HL-60 (cell line): ENCODE measurements at regions not wholly inside any gene's neighbourhood (a gene's known extent, or its start where the extent isn't known, plus 50 kb on each side); places are given as distances from the start of the nearest gene placed in this dataset.

Source experiments
- DNase-seq, 2 experiments: peaks; one replicate each; pipeline ENCODE4 v3.0.0-alpha.2; 2010 to 2020; ENCODE audit warnings: low read depth in 1 of 2, low spot score in 1 of 2
- H3K27ac ChIP-seq: fragments of 250-450 bp; sonication (Bioruptor Pico); replicated peaks from 2 replicates; pipeline ENCODE4 v1.5.1; 2020; ENCODE audit warnings: mild to moderate bottlenecking, moderate library complexity
- H3K27me3 ChIP-seq: fragments of 250-450 bp; sonication (Bioruptor Pico); 2 replicates; pipeline ENCODE4 v1.5.1; 2021; ENCODE audit warnings: mild to moderate bottlenecking, moderate library complexity; ENCODE audit not compliant: insufficient read depth, poor library complexity, severe bottlenecking
- H3K4me3 ChIP-seq: replicated peaks from 2 replicates; pipeline ENCODE4 v1.5.1; 2011; ENCODE audit warnings: mild to moderate bottlenecking, control low read depth, low read length; ENCODE audit not compliant: insufficient read depth
- GABPA ChIP-seq: IDR thresholded peaks from 2 replicates; pipeline ENCODE4 v1.6.1; 2012; ENCODE audit warnings: low read depth
- POLR2AphosphoS5 ChIP-seq: IDR thresholded peaks from 2 replicates; pipeline ENCODE4 v1.6.1; 2012; ENCODE audit warnings: low read depth
- SPI1 ChIP-seq: IDR thresholded peaks from 2 replicates; pipeline ENCODE4 v1.6.1; 2012; ENCODE audit warnings: low read depth, mild to moderate bottlenecking, borderline replicate concordance
- TF ChIP-seq, protein P1 (sequence below): IDR thresholded peaks from one replicate; pipeline ENCODE4 v1.5.1; 2011; ENCODE audit warnings: low read length, control low read depth, inconsistent platforms; ENCODE audit not compliant: insufficient read depth
- TF ChIP-seq, protein P2 (sequence below): IDR thresholded peaks from 2 replicates; pipeline ENCODE4 v1.6.1; 2012; ENCODE audit warnings: low read depth; ENCODE audit not compliant: insufficient replicate concordance

DNA sequence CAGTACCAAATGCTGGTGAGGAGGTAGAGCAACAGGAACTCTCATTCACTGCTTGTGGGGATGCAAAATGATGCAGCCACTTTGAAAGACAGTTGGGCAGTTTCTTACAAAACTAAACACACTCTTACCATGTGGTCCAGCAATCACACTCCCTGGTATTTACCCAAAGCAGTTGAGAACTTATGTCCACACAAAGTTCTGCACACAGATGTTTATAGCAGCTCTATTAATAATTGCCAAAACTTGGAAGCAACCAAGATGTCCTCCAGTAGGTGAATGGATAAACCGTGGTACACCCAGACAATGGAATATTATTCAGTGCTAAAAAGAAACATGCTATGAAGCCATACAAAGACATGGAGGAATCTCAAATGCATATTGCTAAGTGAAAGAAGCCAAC is 139.1 kb upstream of the SLC6A11 start:
- no peak for TF ChIP-seq GABPA
- TF ChIP-seq SPI1: no peak
- TF ChIP-seq, protein P1, sequence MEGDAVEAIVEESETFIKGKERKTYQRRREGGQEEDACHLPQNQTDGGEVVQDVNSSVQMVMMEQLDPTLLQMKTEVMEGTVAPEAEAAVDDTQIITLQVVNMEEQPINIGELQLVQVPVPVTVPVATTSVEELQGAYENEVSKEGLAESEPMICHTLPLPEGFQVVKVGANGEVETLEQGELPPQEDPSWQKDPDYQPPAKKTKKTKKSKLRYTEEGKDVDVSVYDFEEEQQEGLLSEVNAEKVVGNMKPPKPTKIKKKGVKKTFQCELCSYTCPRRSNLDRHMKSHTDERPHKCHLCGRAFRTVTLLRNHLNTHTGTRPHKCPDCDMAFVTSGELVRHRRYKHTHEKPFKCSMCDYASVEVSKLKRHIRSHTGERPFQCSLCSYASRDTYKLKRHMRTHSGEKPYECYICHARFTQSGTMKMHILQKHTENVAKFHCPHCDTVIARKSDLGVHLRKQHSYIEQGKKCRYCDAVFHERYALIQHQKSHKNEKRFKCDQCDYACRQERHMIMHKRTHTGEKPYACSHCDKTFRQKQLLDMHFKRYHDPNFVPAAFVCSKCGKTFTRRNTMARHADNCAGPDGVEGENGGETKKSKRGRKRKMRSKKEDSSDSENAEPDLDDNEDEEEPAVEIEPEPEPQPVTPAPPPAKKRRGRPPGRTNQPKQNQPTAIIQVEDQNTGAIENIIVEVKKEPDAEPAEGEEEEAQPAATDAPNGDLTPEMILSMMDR: no peak
- TF ChIP-seq, protein P2, sequence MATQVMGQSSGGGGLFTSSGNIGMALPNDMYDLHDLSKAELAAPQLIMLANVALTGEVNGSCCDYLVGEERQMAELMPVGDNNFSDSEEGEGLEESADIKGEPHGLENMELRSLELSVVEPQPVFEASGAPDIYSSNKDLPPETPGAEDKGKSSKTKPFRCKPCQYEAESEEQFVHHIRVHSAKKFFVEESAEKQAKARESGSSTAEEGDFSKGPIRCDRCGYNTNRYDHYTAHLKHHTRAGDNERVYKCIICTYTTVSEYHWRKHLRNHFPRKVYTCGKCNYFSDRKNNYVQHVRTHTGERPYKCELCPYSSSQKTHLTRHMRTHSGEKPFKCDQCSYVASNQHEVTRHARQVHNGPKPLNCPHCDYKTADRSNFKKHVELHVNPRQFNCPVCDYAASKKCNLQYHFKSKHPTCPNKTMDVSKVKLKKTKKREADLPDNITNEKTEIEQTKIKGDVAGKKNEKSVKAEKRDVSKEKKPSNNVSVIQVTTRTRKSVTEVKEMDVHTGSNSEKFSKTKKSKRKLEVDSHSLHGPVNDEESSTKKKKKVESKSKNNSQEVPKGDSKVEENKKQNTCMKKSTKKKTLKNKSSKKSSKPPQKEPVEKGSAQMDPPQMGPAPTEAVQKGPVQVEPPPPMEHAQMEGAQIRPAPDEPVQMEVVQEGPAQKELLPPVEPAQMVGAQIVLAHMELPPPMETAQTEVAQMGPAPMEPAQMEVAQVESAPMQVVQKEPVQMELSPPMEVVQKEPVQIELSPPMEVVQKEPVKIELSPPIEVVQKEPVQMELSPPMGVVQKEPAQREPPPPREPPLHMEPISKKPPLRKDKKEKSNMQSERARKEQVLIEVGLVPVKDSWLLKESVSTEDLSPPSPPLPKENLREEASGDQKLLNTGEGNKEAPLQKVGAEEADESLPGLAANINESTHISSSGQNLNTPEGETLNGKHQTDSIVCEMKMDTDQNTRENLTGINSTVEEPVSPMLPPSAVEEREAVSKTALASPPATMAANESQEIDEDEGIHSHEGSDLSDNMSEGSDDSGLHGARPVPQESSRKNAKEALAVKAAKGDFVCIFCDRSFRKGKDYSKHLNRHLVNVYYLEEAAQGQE: no peak
- no peak for TF ChIP-seq POLR2AphosphoS5
- Histone ChIP-seq H3K4me3 (no peak overlapping the region), H3K27me3 (no peaks in the 10 kb centered on the region), H3K27ac (no peak overlapping the region)
- DNase-seq: no peak

DNA sequence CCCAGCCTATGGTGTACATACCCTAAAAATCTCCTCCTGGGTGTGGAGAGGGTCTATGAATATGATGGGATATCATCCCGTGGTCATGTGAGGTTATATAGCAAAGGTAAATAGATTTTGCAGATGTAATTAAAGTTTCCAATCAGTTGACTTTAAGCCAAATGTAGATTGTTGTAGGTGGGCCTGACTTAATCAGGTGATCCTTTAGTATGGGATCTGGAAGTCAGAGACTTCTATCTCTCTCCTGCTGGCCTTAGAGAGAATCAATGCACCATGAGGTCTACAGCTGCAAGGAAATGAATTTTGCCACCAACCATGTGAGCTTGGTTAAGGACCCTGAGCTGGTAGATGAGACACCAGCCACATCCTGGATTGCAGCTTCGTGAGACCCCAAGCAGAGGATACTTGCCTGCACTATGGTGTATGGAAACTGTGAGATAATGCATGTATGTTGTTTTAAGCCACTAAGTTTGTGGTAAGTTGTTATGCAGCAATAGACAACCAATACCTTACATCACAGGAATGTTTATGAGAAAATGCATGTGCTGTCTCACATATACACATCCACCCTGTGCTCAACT is 137.1 kb upstream of the SLC6A11 start:
- H3K4me3 ChIP-seq: no peak overlapping the region
- no peak overlapping the region for H3K27ac ChIP-seq
- no peaks in the 10 kb centered on the region for H3K27me3 ChIP-seq
- DNase-seq: no peak
- TF ChIP-seq GABPA (no peak), SPI1 (no peak), POLR2AphosphoS5 (no peak)
- TF ChIP-seq, protein P1: no peak
- TF ChIP-seq, protein P2: no peak

DNA sequence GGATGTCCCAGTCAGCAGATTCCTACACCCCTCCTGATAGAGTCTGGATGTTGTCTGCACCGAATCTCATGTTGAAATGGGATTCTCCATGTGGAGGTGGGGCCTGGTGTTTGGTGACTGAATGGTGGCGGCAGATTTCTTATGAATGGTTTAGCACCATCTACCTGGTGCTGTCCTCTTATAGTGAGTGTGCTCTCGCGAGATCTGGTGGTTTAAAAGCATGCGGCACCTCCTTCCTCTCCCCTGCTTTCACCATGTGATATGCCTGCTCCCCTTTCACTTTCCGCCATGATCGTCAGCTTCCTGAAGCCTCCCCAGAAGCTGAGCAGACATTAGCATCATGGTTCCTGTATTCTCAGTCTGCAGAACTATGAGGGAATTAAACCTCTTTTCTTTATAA is 135.2 kb upstream of the SLC6A11 start:
- Histone ChIP-seq H3K27me3 (no peaks in the 10 kb centered on the region), H3K4me3 (no peak overlapping the region), H3K27ac (no peak overlapping the region)
- TF ChIP-seq POLR2AphosphoS5 (no peak), SPI1 (no peak)
- no peak for DNase-seq

DNA sequence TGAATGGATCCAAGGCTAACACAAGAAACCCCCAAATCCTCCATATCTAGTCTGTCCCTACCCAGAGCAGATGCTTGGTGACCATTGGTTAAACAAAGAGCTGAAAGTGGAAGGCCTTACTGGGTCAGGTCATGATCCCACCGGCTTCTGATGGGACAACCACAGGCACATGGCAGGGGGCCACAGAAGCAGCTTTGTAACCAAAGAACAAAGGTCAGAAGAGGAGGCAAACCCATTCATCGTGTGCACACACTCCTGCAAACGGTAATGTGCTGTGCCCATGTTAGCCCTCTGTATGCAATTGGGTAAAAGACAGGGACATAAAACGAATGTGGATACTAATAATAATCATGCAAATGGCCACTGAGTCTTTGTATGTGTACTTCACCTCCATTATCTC is 133.3 kb upstream of the SLC6A11 start:
- TF ChIP-seq, protein P1: no peak
- TF ChIP-seq, protein P2: no peak
- TF ChIP-seq GABPA: no peak

More for the DNA sequence above, 133.3 kb upstream of the SLC6A11 start:
- no peak for DNase-seq
- Histone ChIP-seq H3K27ac (no peak overlapping the region), H3K27me3 (no peaks in the 10 kb centered on the region), H3K4me3 (no peak overlapping the region)
